ENCODE measurements at regions not wholly inside any gene's neighbourhood (a gene's known extent, or its start where the extent isn't known, plus 50 kb on each side); places are given as distances from the start of the nearest gene placed in this dataset.

GRCh38 chr11:115806056-115806455 lies 301.8 kb upstream of the CADM1 start:
- DNase-seq (ENCODE audit: low read depth): no peak
- no peak overlapping the region for H3K4me3 ChIP-seq (ENCODE audit: low read length)
- no peak for TF ChIP-seq CTCF (conservative IDR thresholded peaks at IDR 0.05; ENCODE audit: low read depth, low read length)

GRCh38 chr11:115803073-115803740 lies 299.0 kb upstream of the CADM1 start:
- DNase-seq (ENCODE audit: low read depth): no peak
- TF ChIP-seq CTCF (conservative IDR thresholded peaks at IDR 0.05; ENCODE audit: low read depth, low read length): no peak
- H3K4me3 ChIP-seq (ENCODE audit: low read length): no peak overlapping the region

GRCh38 chr11:115802641-115803040 lies 298.4 kb upstream of the CADM1 start:
- no peak for DNase-seq (ENCODE audit: low read depth)
- no peak for TF ChIP-seq CTCF (conservative IDR thresholded peaks at IDR 0.05; ENCODE audit: low read depth, low read length)
- H3K4me3 ChIP-seq (ENCODE audit: low read length): no peak overlapping the region

GRCh38 chr11:115792903-115793302 lies 288.7 kb upstream of the CADM1 start:
- no peak for TF ChIP-seq CTCF (conservative IDR thresholded peaks at IDR 0.05; ENCODE audit: low read depth, low read length)
- DNase-seq (ENCODE audit: low read depth): no peak
- H3K4me3 ChIP-seq (ENCODE audit: low read length): no peak overlapping the region

GRCh38 chr11:115787302-115787701 lies 283.1 kb upstream of the CADM1 start:
- TF ChIP-seq CTCF (conservative IDR thresholded peaks at IDR 0.05; ENCODE audit: low read depth, low read length): no peak
- no peak for DNase-seq (ENCODE audit: low read depth)
- no peak overlapping the region for H3K4me3 ChIP-seq (ENCODE audit: low read length)

GRCh38 chr11:115784796-115785521 lies 280.7 kb upstream of the CADM1 start:
- no peak overlapping the region for H3K4me3 ChIP-seq (ENCODE audit: low read length)
- no peak for DNase-seq (ENCODE audit: low read depth)
- TF ChIP-seq CTCF (conservative IDR thresholded peaks at IDR 0.05; ENCODE audit: low read depth, low read length): no peak

Measured in retinal pigment epithelial cell (primary cell).